Right lobe of liver (tissue), 4 donors: ENCODE measurements at regions not wholly inside any gene's neighbourhood (a gene's known extent, or its start where the extent isn't known, plus 50 kb on each side); places are given as distances from the start of the nearest gene placed in this dataset.

Experiments
- POLR2A ChIP-seq: fragments of 450-650 bp; IDR thresholded peaks from one replicate; pipeline ENCODE4 v1.6.1; 2017; ENCODE audit warnings: antibody characterized with exemption, mild to moderate bottlenecking
- TF ChIP-seq, protein P1 (sequence below), 4 donors: fragments of 200-600 bp in 3 of 4; fragments of 450-650 bp in 1 of 4; IDR thresholded peaks; one replicate each; pipeline versions ENCODE4 v1.5.1 to v1.8.0; 2016 to 2022; ENCODE audit warnings: antibody characterized with exemption in 4 of 4, mild to moderate bottlenecking in 2 of 4
- donor health status: DM: no; HTN: no; CAD: no.
- donor health status: DM: no; HTN: no; CAD: no.
- donor health status: DM: no; HTN: yes; CAD: no.

DNA sequence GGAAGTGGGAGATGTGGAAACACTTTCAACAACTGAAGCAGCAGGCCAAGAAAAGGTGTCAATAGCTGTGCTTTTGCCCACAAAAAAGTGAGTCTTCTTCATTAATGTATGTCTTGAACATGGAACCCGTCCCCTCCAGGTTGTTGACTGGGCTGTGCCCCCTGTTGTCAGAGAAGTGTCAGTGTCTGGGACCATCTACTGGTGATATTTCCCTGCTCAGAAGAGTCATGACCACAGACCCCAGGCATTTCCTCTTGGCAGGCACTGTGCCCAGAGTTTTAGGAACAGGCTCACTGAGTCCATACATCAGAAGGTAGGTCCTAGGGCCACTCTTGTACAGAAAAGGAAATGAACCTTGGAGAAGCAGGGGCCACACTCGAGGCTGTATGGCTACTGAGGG lies 54.8 kb upstream of the LARS2 start:
- TF ChIP-seq, protein P1, sequence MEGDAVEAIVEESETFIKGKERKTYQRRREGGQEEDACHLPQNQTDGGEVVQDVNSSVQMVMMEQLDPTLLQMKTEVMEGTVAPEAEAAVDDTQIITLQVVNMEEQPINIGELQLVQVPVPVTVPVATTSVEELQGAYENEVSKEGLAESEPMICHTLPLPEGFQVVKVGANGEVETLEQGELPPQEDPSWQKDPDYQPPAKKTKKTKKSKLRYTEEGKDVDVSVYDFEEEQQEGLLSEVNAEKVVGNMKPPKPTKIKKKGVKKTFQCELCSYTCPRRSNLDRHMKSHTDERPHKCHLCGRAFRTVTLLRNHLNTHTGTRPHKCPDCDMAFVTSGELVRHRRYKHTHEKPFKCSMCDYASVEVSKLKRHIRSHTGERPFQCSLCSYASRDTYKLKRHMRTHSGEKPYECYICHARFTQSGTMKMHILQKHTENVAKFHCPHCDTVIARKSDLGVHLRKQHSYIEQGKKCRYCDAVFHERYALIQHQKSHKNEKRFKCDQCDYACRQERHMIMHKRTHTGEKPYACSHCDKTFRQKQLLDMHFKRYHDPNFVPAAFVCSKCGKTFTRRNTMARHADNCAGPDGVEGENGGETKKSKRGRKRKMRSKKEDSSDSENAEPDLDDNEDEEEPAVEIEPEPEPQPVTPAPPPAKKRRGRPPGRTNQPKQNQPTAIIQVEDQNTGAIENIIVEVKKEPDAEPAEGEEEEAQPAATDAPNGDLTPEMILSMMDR (IDR thresholded peaks at IDR 0.05): no peak
- TF ChIP-seq POLR2A: no peak
